ENCODE measurements at regions not wholly inside any gene's neighbourhood (a gene's known extent, or its start where the extent isn't known, plus 50 kb on each side); places are given as distances from the start of the nearest gene placed in this dataset.
"Not testable (repeated sequence)": the region's sequence is repeated elsewhere in the genome, so short reads cannot be mapped to it uniquely, and the experiment has no call there.

DNA sequence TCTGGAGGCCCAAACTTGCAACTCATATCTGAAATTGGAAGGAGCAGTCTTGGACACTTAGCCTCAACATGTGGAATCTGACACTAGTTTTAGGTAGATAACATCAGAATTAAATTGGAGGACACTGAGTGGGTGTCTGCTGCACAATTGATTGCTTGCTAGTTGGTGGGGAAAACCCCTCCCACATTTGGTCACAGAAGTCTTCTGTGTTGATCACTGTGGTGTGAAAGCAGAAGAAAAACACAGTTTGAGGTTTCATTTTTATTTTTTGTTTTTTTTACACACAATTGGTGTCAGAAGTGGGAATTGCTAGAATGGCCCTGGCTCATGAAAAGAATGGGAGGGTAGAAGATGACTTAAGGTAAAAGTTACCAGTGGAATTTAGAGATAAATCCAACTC, 78.0 kb upstream of the CD163 start:
- no peaks in the 10 kb centered on the region for H3K27me3 ChIP-seq
- no peak for ATAC-seq
- DNase-seq, result no peak
- H3K27ac ChIP-seq, result no peak overlapping the region
- intact Hi-C loops (cut with DNase I; ENCODE audit: low total_unique reads), result no loop called here
- in situ Hi-C loops (cut with MboI; ENCODE audit: low sequenced_read_pairs in 4 of 4), result no loop called here
- no peak overlapping the region for H3K4me3 ChIP-seq
- TF ChIP-seq, protein P1, sequence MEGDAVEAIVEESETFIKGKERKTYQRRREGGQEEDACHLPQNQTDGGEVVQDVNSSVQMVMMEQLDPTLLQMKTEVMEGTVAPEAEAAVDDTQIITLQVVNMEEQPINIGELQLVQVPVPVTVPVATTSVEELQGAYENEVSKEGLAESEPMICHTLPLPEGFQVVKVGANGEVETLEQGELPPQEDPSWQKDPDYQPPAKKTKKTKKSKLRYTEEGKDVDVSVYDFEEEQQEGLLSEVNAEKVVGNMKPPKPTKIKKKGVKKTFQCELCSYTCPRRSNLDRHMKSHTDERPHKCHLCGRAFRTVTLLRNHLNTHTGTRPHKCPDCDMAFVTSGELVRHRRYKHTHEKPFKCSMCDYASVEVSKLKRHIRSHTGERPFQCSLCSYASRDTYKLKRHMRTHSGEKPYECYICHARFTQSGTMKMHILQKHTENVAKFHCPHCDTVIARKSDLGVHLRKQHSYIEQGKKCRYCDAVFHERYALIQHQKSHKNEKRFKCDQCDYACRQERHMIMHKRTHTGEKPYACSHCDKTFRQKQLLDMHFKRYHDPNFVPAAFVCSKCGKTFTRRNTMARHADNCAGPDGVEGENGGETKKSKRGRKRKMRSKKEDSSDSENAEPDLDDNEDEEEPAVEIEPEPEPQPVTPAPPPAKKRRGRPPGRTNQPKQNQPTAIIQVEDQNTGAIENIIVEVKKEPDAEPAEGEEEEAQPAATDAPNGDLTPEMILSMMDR (IDR thresholded peaks at IDR 0.05 in 4 of 5, conservative IDR thresholded peaks at IDR 0.05 in 1 of 5), result no peak
- no peak for TF ChIP-seq POLR2A (IDR thresholded peaks at IDR 0.05)
- H3K9me3 ChIP-seq, result no peaks in the 10 kb centered on the region
- H3K36me3 ChIP-seq, result no peaks in the 10 kb centered on the region
- no peaks in the 10 kb centered on the region for H3K4me1 ChIP-seq

DNA sequence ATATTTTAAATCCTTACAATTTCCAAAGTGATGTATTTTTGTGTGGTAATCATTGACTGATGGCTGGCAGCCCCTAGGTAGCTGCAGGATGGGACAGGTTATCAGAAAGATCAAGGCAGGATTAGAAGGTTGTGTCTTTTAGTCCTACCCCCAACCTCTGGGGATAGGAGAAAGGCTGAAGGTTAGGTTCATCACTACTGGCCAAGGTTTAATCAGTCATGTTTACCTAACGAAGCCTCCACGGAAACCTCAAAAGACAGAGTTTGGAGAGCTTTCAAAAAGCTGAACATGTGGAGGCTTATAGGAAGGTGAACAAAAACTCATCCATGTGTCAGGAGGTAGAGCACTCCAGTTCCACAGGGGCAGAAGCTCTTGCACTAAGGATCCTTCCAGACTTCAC, 77.5 kb upstream of the CD163 start:
- no peak overlapping the region for H3K4me3 ChIP-seq
- no peak for TF ChIP-seq POLR2A (IDR thresholded peaks at IDR 0.05)
- TF ChIP-seq, protein P1 (IDR thresholded peaks at IDR 0.05 in 4 of 5, conservative IDR thresholded peaks at IDR 0.05 in 1 of 5), result no peak
- H3K36me3 ChIP-seq, result no peaks in the 10 kb centered on the region
- ATAC-seq, result no peak
- in situ Hi-C loops (cut with MboI; ENCODE audit: low sequenced_read_pairs in 4 of 4), result no loop called here
- H3K27me3 ChIP-seq, result no peaks in the 10 kb centered on the region
- intact Hi-C loops (cut with DNase I; ENCODE audit: low total_unique reads), result no loop called here
- no peaks in the 10 kb centered on the region for H3K4me1 ChIP-seq
- no peak for DNase-seq
- no peaks in the 10 kb centered on the region for H3K9me3 ChIP-seq
- no peak overlapping the region for H3K27ac ChIP-seq

DNA sequence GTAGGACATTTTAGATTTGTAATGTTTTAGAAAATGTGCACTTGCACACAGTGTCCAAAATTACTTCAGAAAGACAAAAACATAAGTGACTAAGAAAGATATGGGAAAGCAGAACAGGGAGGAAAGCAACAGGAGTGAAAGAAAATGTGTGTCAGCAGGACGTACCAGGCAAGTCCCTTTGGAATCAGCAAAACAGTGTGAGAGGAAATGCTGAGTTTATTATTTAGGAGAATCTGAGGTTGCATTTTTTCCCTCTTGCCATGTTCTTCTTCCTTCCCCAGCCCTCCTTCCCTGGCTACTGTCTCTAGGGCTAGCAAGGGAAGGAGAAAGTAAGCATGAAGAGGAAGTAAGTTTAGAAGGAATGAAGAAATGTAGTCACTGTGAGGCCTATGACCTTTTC, 67.7 kb upstream of the CD163 start:
- no peak for TF ChIP-seq POLR2A (IDR thresholded peaks at IDR 0.05)
- TF ChIP-seq, protein P1 (IDR thresholded peaks at IDR 0.05 in 4 of 5, conservative IDR thresholded peaks at IDR 0.05 in 1 of 5), result no peak
- H3K27me3 ChIP-seq, result no peaks in the 10 kb centered on the region
- ATAC-seq (peak in 1 of 2 donors; percentile 30), DNase-seq (no peak)
- no peaks in the 10 kb centered on the region for H3K4me1 ChIP-seq
- no peaks in the 10 kb centered on the region for H3K9me3 ChIP-seq
- in situ Hi-C loops (cut with MboI; ENCODE audit: low sequenced_read_pairs in 4 of 4), result no loop called here
- H3K36me3 ChIP-seq, result no peaks in the 10 kb centered on the region
- H3K27ac ChIP-seq, result no peak overlapping the region
- intact Hi-C loops (cut with DNase I; ENCODE audit: low total_unique reads), result no loop called here
- H3K4me3 ChIP-seq, result no peak overlapping the region

DNA sequence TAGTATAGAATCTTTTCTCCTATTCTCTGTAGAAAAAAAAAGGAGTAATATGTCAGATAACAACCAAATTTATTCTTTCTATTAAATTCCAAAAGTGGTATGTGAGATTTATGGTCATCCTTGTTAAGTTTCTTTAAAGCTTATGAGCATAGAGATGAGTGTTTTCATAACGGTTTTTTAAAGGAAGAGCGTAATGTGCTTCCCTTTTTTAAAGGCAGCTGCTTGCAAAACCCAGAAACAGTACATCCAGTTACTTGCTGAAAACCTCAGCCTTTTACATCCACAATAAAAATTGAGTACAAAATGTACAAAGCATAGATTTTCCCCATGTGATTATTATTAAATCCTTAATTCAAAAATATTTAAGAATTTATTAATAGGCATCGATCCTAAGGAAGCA, 53.6 kb upstream of the CD163 start:
- DNase-seq, result no peak
- no peak for ATAC-seq
- no peaks in the 10 kb centered on the region for H3K27me3 ChIP-seq
- H3K36me3 ChIP-seq, result no peaks in the 10 kb centered on the region
- in situ Hi-C loops (cut with MboI; ENCODE audit: low sequenced_read_pairs in 4 of 4), result no loop called here
- no peak overlapping the region for H3K4me3 ChIP-seq
- H3K27ac ChIP-seq, result no peak overlapping the region
- TF ChIP-seq, protein P1 (IDR thresholded peaks at IDR 0.05 in 4 of 5, conservative IDR thresholded peaks at IDR 0.05 in 1 of 5), result no peak
- no peak for TF ChIP-seq POLR2A (IDR thresholded peaks at IDR 0.05)
- H3K9me3 ChIP-seq, result no peaks in the 10 kb centered on the region
- intact Hi-C loops (cut with DNase I; ENCODE audit: low total_unique reads), result no loop called here
- H3K4me1 ChIP-seq, result no peaks in the 10 kb centered on the region

DNA sequence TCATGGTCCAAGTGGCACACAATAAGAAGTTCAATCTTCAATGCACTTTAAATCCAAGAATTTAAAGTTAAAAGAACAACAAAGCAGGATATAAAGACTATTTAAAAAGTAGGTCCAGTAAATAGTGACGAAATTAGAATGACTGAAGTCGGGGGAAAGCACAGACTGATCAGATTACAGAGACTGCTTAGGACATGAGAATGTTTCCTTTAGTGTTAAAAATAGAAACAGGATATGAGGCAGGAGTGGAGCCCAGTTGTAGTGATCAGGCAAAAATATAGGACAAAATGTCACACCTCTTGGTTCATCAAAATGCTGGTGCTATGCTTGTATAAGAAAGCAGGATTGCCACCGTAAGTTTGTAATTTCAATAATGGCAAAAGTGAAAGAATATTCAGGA, 52.2 kb upstream of the CD163 start:
- TF ChIP-seq, protein P1 (IDR thresholded peaks at IDR 0.05 in 4 of 5, conservative IDR thresholded peaks at IDR 0.05 in 1 of 5), result no peak
- TF ChIP-seq POLR2A (IDR thresholded peaks at IDR 0.05), result peak in 1 of 2 donors; percentile 32
- no peaks in the 10 kb centered on the region for H3K27me3 ChIP-seq
- H3K4me3 ChIP-seq, result no peak overlapping the region
- ATAC-seq (no peak), DNase-seq (no peak)
- H3K9me3 ChIP-seq, result no peaks in the 10 kb centered on the region
- in situ Hi-C loops (cut with MboI; ENCODE audit: low sequenced_read_pairs in 4 of 4) (no loop called here), intact Hi-C loops (cut with DNase I; ENCODE audit: low total_unique reads) (no loop called here)
- no peaks in the 10 kb centered on the region for H3K4me1 ChIP-seq
- no peaks in the 10 kb centered on the region for H3K36me3 ChIP-seq
- no peak overlapping the region for H3K27ac ChIP-seq

DNA sequence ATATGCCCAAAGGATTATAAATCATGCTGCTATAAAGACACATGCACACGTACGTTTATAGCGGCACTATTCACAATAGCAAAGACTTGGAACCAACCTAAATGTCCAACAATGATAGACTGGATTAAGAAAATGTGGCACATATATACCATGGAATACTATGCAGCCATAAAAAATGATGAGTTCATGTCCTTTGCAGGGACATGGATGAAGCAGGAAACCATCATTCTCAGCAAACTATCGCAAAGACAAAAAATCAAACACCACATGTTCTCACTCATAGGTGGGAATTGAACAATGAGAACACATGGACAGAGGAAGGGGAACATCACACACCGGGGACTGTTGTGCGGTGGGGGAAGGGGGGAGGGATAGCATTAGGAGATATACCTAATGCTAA, 51.3 kb upstream of the CD163 start:
- ATAC-seq; H3K36me3 ChIP-seq; DNase-seq; H3K4me1 ChIP-seq; H3K4me3 ChIP-seq; in situ Hi-C loops (cut with MboI; ENCODE audit: low sequenced_read_pairs in 4 of 4); H3K9me3 ChIP-seq; H3K27ac ChIP-seq; H3K27me3 ChIP-seq; intact Hi-C loops (cut with DNase I; ENCODE audit: low total_unique reads): not testable (repeated sequence)
